SK-N-MC (cell line): ENCODE measurements at regions not wholly inside any gene's neighbourhood (a gene's known extent, or its start where the extent isn't known, plus 50 kb on each side); places are given as distances from the start of the nearest gene placed in this dataset.
"Not testable (repeated sequence)": the region's sequence is repeated elsewhere in the genome, so short reads cannot be mapped to it uniquely, and the experiment has no call there.

Experiments
- DNase-seq: peaks from one replicate; pipeline ENCODE4 v3.0.0-alpha.2; 2011; ENCODE audit warnings: low read depth, low spot score
- H3K27ac ChIP-seq: fragments of 200-600 bp; sonication (generic); 2 replicates; pipeline ENCODE4 v1.5.1; 2016; ENCODE audit warnings: mixed run types
- H3K36me3 ChIP-seq: fragments of 200-600 bp; sonication (generic); 2 replicates; pipeline ENCODE4 v1.6.1; 2017; ENCODE audit warnings: antibody characterized with exemption, low read length, mixed read lengths; ENCODE audit not compliant: insufficient read depth
- H3K4me3 ChIP-seq: fragments of 200-600 bp; sonication (generic); 2 replicates; pipeline ENCODE4 v1.5.1; 2016
- H3K9ac ChIP-seq: fragments of 200-600 bp; sonication (generic); 2 replicates; pipeline ENCODE4 v1.8.0; 2017; ENCODE audit warnings: mixed run types, mixed read lengths; ENCODE audit not compliant: insufficient read length
- H3K9me3 ChIP-seq: fragments of 200-600 bp; sonication (generic); 2 replicates; pipeline ENCODE4 v1.6.1; 2017; ENCODE audit warnings: low read depth, mild to moderate bottlenecking, antibody characterized with exemption, low read length, moderate library complexity, mixed read lengths
- EZH2 ChIP-seq: fragments of 200-600 bp; sonication (generic); IDR thresholded peaks from one replicate; pipeline ENCODE4 v1.6.1; 2017; ENCODE audit warnings: antibody characterized with exemption
- FOXP2 ChIP-seq: optimal IDR thresholded peaks from 2 replicates; pipeline ENCODE3; 2011; ENCODE audit warnings: mild to moderate bottlenecking, moderate library complexity; ENCODE audit not compliant: insufficient read depth; ENCODE audit errors: extremely low read length, control extremely low read depth
- POLR2AphosphoS5 ChIP-seq: IDR thresholded peaks from 2 replicates; pipeline ENCODE4 v1.6.1; 2012; ENCODE audit warnings: mild to moderate bottlenecking, low read depth, low read length, borderline replicate concordance

GRCh38 chr1:117714546-117714945, 108.7 kb downstream of the TENT5C start:
- Histone ChIP-seq H3K9me3 (no peaks in the 10 kb centered on the region), H3K36me3 (no peaks in the 10 kb centered on the region), H3K27ac (no peak overlapping the region), H3K9ac (no peak overlapping the region), H3K4me3 (no peak overlapping the region)
- TF ChIP-seq EZH2 = no peak
- no peak for TF ChIP-seq FOXP2
- TF ChIP-seq POLR2AphosphoS5 = no peak
- DNase-seq = no peak

DNA sequence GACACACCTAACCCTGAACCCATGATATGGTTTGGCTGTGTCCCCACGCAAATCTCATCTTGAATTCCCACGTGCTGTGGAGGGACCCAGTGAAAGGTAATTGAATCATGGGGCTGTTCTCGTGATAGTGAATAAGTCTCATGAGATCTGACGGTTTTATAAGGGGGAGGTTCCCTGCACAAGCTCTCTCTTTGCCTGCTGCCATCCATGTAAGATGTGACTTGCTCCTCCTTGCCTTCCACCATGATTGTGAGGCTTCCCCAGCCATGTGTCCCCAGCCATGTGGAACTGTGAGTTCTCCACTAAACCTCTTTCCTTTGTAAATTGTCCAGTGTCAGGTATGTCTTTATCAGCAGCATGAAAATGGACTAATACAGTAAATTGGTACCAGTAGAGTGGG, 110.2 kb downstream of the TENT5C start:
- H3K4me3 ChIP-seq, H3K9me3 ChIP-seq, H3K9ac ChIP-seq, DNase-seq, H3K36me3 ChIP-seq, H3K27ac ChIP-seq: not testable (repeated sequence)

DNA sequence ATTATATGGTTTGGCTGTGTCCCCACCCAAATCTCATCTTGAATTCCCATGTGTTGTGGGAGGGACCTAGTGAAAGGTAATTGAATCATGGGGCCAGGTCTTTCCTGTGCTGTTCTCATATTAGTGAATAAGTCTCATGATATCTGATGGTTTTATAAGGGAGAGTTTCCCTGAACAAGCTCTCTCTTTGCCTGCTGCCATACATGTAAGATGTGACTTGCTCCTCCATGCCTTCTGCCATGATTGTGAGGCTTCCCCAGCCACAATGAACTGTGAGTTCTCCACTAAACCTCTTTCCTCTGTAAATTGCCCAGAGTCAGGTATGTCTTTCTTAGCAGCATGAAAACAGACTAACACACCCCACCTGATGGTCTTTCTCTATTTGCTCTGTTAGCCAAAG, 112.1 kb downstream of the TENT5C start:
- not testable (repeated sequence) for H3K4me3 ChIP-seq, H3K9ac ChIP-seq, H3K9me3 ChIP-seq, H3K36me3 ChIP-seq, H3K27ac ChIP-seq, DNase-seq

GRCh38 chr1:117718596-117718995, 112.7 kb downstream of the TENT5C start:
- not testable (repeated sequence) for H3K36me3 ChIP-seq, H3K9me3 ChIP-seq, H3K27ac ChIP-seq, DNase-seq, H3K9ac ChIP-seq, H3K4me3 ChIP-seq

DNA sequence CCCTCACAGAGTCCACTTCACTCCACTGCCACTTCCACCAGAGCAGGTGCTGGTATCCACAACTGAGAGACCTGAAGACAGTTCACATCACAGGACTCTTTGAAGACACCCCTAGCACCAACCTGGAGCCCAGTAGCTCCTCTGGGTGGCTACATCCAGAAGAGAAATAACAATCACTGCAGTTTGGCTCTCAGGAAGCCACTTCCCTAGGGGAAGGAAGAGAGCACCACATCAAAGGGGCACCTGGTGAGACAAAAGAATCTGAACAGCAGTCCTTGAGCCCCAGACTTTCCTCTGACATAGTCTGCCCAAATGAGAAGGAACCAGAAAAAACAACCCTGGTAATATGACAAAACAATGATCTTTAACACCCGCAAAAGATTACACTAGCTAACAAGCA, 113.2 kb downstream of the TENT5C start:
- TF ChIP-seq EZH2 = no peak
- no peak for TF ChIP-seq FOXP2
- TF ChIP-seq POLR2AphosphoS5 = no peak
- Histone ChIP-seq H3K4me3 (no peak overlapping the region), H3K9me3 (no peaks in the 10 kb centered on the region), H3K27ac (no peak overlapping the region), H3K9ac (no peak overlapping the region), H3K36me3 (no peaks in the 10 kb centered on the region)
- DNase-seq = no peak

GRCh38 chr1:117732065-117732797, 126.4 kb downstream of the TENT5C start:
- TF ChIP-seq EZH2 = no peak
- TF ChIP-seq FOXP2 = no peak
- no peak for TF ChIP-seq POLR2AphosphoS5
- Histone ChIP-seq H3K9ac (no peak overlapping the region), H3K4me3 (no peak overlapping the region), H3K27ac (no peak overlapping the region), H3K36me3 (no peaks in the 10 kb centered on the region), H3K9me3 (no peaks in the 10 kb centered on the region)
- no peak for DNase-seq

GRCh38 chr1:117732956-117733355, 127.1 kb downstream of the TENT5C start:
- H3K27ac ChIP-seq = no peak overlapping the region
- DNase-seq = no peak
- TF ChIP-seq EZH2 (no peak), POLR2AphosphoS5 (no peak), FOXP2 (no peak)

GRCh38 chr1:117734403-117734802, 128.6 kb downstream of the TENT5C start:
- no peaks in the 10 kb centered on the region for H3K36me3 ChIP-seq
- TF ChIP-seq POLR2AphosphoS5 = no peak
- TF ChIP-seq EZH2 = no peak
- no peak for TF ChIP-seq FOXP2
- DNase-seq = no peak
- no peak overlapping the region for H3K9ac ChIP-seq
- H3K27ac ChIP-seq = no peak overlapping the region
- H3K9me3 ChIP-seq = no peaks in the 10 kb centered on the region
- no peak overlapping the region for H3K4me3 ChIP-seq

More at GRCh38 chr1:117732956-117733355, 127.1 kb downstream of the TENT5C start:
- Histone ChIP-seq H3K9ac (no peak overlapping the region), H3K36me3 (no peaks in the 10 kb centered on the region), H3K4me3 (no peak overlapping the region), H3K9me3 (no peaks in the 10 kb centered on the region)

DNA sequence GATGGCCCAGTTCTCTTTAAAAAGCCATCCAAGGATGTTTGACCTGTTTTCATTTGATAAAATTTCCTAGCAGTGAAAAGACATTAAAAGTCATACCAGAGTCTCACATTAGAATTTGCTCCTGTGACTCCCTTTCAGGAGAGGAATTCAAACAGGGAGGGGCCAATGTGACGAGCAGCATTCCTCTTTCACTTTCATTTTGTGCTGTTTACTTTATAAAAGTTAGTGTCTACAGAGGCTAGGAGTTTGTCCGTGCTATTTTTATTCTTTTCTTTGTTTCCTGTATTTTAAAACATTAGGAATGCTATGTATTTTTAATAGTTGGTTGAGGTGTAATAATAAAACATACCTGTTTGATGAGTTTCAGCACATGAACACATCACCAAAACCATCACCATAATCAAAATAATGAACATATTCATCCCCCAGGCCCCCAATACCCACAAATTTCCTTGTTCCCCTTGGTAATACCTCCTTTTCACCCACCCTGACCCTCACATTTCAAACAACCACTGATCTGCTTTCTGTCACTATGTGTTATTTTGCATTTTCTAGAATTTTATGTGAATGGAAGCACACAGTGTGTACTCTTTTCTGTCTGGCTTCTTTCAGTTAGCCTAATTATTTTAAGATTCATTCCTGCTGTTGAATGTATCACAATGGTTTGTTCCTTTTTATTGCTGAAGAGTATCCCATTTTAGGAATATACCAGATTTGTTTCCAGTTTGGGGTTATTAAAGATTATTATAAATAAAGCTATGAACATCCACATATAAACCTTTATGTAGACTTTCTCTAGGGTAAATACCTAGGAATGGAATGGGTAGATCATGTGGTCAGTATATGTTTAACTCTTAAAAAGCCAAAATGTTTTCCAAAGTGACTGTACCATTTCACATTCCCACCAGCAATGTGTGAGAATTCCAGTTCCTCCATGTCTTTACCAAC, 129.5 kb downstream of the TENT5C start:
- Histone ChIP-seq H3K9me3 (no peaks in the 10 kb centered on the region), H3K27ac (no peak overlapping the region), H3K9ac (no peak overlapping the region), H3K36me3 (no peaks in the 10 kb centered on the region), H3K4me3 (peak overlapping the region; percentile 67)
- no peak for DNase-seq
- no peak for TF ChIP-seq FOXP2
- no peak for TF ChIP-seq POLR2AphosphoS5
